Neuronal stem cell (in vitro differentiated cells): ENCODE measurements at regions not wholly inside any gene's neighbourhood (a gene's known extent, or its start where the extent isn't known, plus 50 kb on each side); places are given as distances from the start of the nearest gene placed in this dataset.

Experiments used
- DNase-seq: peaks from one replicate; pipeline ENCODE4 v3.0.0-alpha.2; 2013; ENCODE audit warnings: low spot score
- H2AFZ ChIP-seq: one replicate; pipeline ENCODE4 v1.6.1; 2013; ENCODE audit warnings: mild to moderate bottlenecking, low read length, inconsistent platforms
- H2AK5ac ChIP-seq: 2 replicates; pipeline ENCODE4 v1.6.1; 2013; ENCODE audit warnings: low read depth, mild to moderate bottlenecking, inconsistent platforms, low read length, moderate library complexity, mixed read lengths
- H2BK120ac ChIP-seq: 2 replicates; pipeline ENCODE4 v1.6.1; 2013; ENCODE audit warnings: low read depth, mild to moderate bottlenecking, inconsistent platforms, low read length, moderate library complexity, mixed read lengths
- H2BK12ac ChIP-seq: one replicate; pipeline ENCODE4 v1.6.1; 2013; ENCODE audit warnings: low read length, inconsistent platforms
- H2BK15ac ChIP-seq: 2 replicates; pipeline ENCODE4 v1.6.1; 2013; ENCODE audit warnings: mild to moderate bottlenecking, low read length, inconsistent platforms, mixed read lengths
- H2BK5ac ChIP-seq: one replicate; pipeline ENCODE4 v1.6.1; 2013; ENCODE audit warnings: inconsistent platforms, mild to moderate bottlenecking, low read length, moderate library complexity
- H3K14ac ChIP-seq: one replicate; pipeline ENCODE4 v1.6.1; 2013; ENCODE audit warnings: low read length, inconsistent platforms
- H3K18ac ChIP-seq: 2 replicates; pipeline ENCODE4 v1.6.1; 2013; ENCODE audit warnings: low read length, inconsistent platforms
- H3K23ac ChIP-seq: 2 replicates; pipeline ENCODE4 v1.6.1; 2013; ENCODE audit warnings: low read depth, mild to moderate bottlenecking, mixed read lengths, low read length, inconsistent platforms; ENCODE audit not compliant: poor library complexity
- H3K27ac ChIP-seq: replicated peaks from 3 replicates; pipeline ENCODE4 v1.5.1; 2013; ENCODE audit warnings: low read length, inconsistent platforms
- H3K27me3 ChIP-seq, 3 experiments: 2 replicates each; pipeline ENCODE4 v1.6.1; 2013; ENCODE audit warnings: low read length in 3 of 3, mild to moderate bottlenecking in 2 of 3, inconsistent platforms in 1 of 3, low read depth in 1 of 3, mixed read lengths in 1 of 3, moderate library complexity in 1 of 3; ENCODE audit not compliant: control insufficient read depth in 3 of 3, insufficient read depth in 3 of 3
- H3K36me3 ChIP-seq, 2 donors: replicated peaks in 1 of 2; 2 replicates each; pipeline ENCODE4 v1.6.1; 2013; ENCODE audit warnings: low read length in 2 of 2; ENCODE audit not compliant: control insufficient read depth in 2 of 2, insufficient read depth in 2 of 2
- H3K4ac ChIP-seq: 2 replicates; pipeline ENCODE4 v1.6.1; 2013; ENCODE audit warnings: inconsistent platforms, mild to moderate bottlenecking, low read length, moderate library complexity
- H3K4me1 ChIP-seq, 2 donors: 1 replicate in 1 of 2; 2 replicates in 1 of 2; pipeline ENCODE4 v1.6.1; 2013; ENCODE audit warnings: low read length in 2 of 2, low read depth in 1 of 2; ENCODE audit not compliant: control insufficient read depth in 2 of 2, insufficient read depth in 1 of 2
- H3K4me2 ChIP-seq: one replicate; pipeline ENCODE4 v1.6.1; 2013; ENCODE audit warnings: mild to moderate bottlenecking, low read length, inconsistent platforms; ENCODE audit not compliant: insufficient read depth, poor library complexity, severe bottlenecking
- H3K4me3 ChIP-seq, 2 donors: 2 replicates each; pipeline ENCODE4 v1.5.1; 2013; ENCODE audit warnings: low read length in 2 of 2, mild to moderate bottlenecking in 2 of 2, inconsistent platforms in 1 of 2, moderate library complexity in 1 of 2
- H3K79me1 ChIP-seq: one replicate; pipeline ENCODE4 v1.6.1; 2013; ENCODE audit warnings: low read depth, mild to moderate bottlenecking, inconsistent platforms, low read length, moderate library complexity
- H3K9ac ChIP-seq: one replicate; pipeline ENCODE4 v1.6.1; 2013; ENCODE audit warnings: mild to moderate bottlenecking, low read depth, low read length, inconsistent platforms; ENCODE audit not compliant: poor library complexity
- H3K9me3 ChIP-seq, 2 donors: replicated peaks in 1 of 2; 2 replicates each; pipeline versions ENCODE3 to v1.6.1; 2013; ENCODE audit warnings: low read length in 2 of 2, mild to moderate bottlenecking in 2 of 2, inconsistent platforms in 1 of 2, low read depth in 1 of 2, mixed read lengths in 1 of 2, moderate library complexity in 1 of 2; ENCODE audit not compliant: control insufficient read depth in 2 of 2, insufficient read depth in 1 of 2
- H4K8ac ChIP-seq: one replicate; pipeline ENCODE4 v1.6.1; 2013; ENCODE audit warnings: low read depth, mild to moderate bottlenecking, inconsistent platforms, low read length, moderate library complexity
- H4K91ac ChIP-seq: one replicate; pipeline ENCODE4 v1.6.1; 2013; ENCODE audit warnings: low read length, low read depth, mild to moderate bottlenecking, inconsistent platforms; ENCODE audit not compliant: poor library complexity
- WGBS, 2 donors: extraction: QIAGEN DNeasy Blood & Tissue Kit; methylation state at CpG; one replicate each; pipeline ENCODE4 v1.1.7; 2013; ENCODE audit warnings: missing lambda C conversion rate in 2 of 2, mixed read lengths in 1 of 2; ENCODE audit not compliant: insufficient read length in 2 of 2, insufficient replicate concordance in 1 of 2; ENCODE audit errors: extremely low coverage in 2 of 2; 5-methylcytosine and 5-hydroxymethylcytosine counted together

DNA sequence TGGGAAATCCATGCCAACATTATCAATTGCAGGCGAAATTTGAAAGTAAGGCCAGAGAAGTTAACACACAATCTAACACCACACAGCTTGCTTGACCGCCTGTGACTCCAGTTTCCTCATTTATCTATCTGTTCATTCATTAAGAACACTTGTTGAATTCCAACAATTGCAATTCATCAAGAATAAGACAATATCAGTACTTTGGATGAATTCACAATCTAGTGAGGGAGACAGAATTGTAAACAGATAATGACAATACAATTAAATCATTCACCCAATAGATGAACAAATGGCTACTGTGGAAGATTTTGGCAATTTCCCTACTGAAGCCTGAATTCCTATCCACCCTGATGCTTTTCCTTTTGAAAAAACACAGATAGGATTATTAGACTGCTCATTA is 181.6 kb downstream of the TRIM36 start:
- no CpG with 5 or more reads among the region's 2 CpGs for WGBS, 2 donors
- Histone ChIP-seq H3K79me1 (no peaks in the 10 kb centered on the region), H3K9me3 (no peaks in the 10 kb centered on the region), H4K8ac (no peak overlapping the region), H2BK5ac (no peak overlapping the region), H3K4ac (no peak overlapping the region), H3K27ac (no peak overlapping the region), H3K9ac (no peak overlapping the region), H2AK5ac (no peak overlapping the region), H3K4me3 (no peak overlapping the region), H2BK15ac (no peak overlapping the region), H4K91ac (no peak overlapping the region), H3K4me2 (no peak overlapping the region), H3K36me3 (no peaks in the 10 kb centered on the region), H3K23ac (no peak overlapping the region), H3K14ac (no peak overlapping the region), H2AFZ (no peak overlapping the region), H3K18ac (no peak overlapping the region), H2BK120ac (no peak overlapping the region), H3K4me1 (no peaks in the 10 kb centered on the region), H3K27me3 (no peaks in the 10 kb centered on the region), H2BK12ac (no peak overlapping the region)
- no peak for DNase-seq

DNA sequence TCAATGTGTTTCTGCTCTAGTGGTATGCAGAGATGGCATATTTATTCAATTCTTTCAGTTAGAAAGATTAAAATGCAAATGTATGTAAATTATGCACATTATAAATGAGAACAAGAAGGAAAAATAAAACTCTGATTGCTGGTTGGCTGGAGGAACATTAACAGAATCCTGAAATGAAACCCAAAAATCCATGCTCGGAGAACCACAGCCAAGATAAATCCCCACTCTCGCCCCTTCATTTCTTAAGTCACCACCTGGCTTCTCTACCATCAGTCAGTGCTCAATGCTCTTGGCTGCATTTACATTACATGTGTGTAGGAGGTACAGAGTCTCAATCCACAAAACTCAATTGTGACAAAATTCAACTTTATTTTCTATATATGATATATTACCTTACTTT is 184.9 kb downstream of the TRIM36 start:
- no CpG with 5 or more reads among the region's 2 CpGs for whole genome bisulfite sequencing, 2 donors
- Histone ChIP-seq H3K4me3 (no peak overlapping the region), H4K91ac (no peak overlapping the region), H3K23ac (no peak overlapping the region), H2AFZ (no peak overlapping the region), H2BK12ac (no peak overlapping the region), H2AK5ac (no peak overlapping the region), H3K36me3 (no peaks in the 10 kb centered on the region), H3K27me3 (no peaks in the 10 kb centered on the region), H3K14ac (no peak overlapping the region), H3K9ac (no peak overlapping the region), H4K8ac (no peak overlapping the region), H3K4me2 (no peak overlapping the region), H2BK120ac (no peak overlapping the region), H3K79me1 (no peaks in the 10 kb centered on the region), H3K4ac (no peak overlapping the region), H3K4me1 (no peaks in the 10 kb centered on the region), H3K27ac (no peak overlapping the region), H2BK15ac (no peak overlapping the region), H2BK5ac (no peak overlapping the region), H3K18ac (no peak overlapping the region), H3K9me3 (no peaks in the 10 kb centered on the region)
- no peak for DNase-seq

DNA sequence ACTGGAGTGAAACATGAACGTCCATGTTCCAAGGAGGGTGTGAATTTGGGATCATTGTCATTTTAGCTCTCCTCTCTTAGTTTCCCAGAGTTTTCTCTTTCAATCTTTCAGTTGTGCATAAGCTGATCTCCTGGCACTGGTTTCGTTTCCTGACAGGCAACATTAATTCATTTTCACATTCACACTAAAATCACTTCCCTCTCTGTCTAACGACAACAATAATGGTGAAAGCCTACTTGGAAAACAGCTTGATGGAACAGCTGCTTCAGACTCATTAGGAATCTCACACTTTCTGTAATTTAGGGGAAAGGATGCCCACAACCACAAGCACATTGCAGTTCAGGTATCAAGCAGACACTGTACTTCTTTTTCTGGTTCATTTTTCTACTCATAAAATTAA is 188.6 kb downstream of the TRIM36 start:
- no peak overlapping the region for H2BK15ac ChIP-seq
- H3K4me3 ChIP-seq = no peak overlapping the region
- H3K36me3 ChIP-seq = no peaks in the 10 kb centered on the region
- no peak overlapping the region for H2AK5ac ChIP-seq
- no peak overlapping the region for H2BK5ac ChIP-seq
- H3K27me3 ChIP-seq = no peaks in the 10 kb centered on the region
- H3K23ac ChIP-seq = no peak overlapping the region
- no peak overlapping the region for H3K4me2 ChIP-seq
- no peak overlapping the region for H2BK12ac ChIP-seq
- no peak overlapping the region for H3K9ac ChIP-seq
- no peak overlapping the region for H3K27ac ChIP-seq
- H3K4me1 ChIP-seq = no peaks in the 10 kb centered on the region
- no peak overlapping the region for H3K4ac ChIP-seq
- H4K8ac ChIP-seq = no peak overlapping the region
- WGBS, 2 donors = no CpG with 5 or more reads among the region's 3 CpGs
- no peak overlapping the region for H4K91ac ChIP-seq
- H2AFZ ChIP-seq = no peak overlapping the region
- no peak overlapping the region for H2BK120ac ChIP-seq
- no peak overlapping the region for H3K14ac ChIP-seq
- no peak for DNase-seq
- no peaks in the 10 kb centered on the region for H3K9me3 ChIP-seq
- no peak overlapping the region for H3K18ac ChIP-seq
- H3K79me1 ChIP-seq = no peaks in the 10 kb centered on the region

DNA sequence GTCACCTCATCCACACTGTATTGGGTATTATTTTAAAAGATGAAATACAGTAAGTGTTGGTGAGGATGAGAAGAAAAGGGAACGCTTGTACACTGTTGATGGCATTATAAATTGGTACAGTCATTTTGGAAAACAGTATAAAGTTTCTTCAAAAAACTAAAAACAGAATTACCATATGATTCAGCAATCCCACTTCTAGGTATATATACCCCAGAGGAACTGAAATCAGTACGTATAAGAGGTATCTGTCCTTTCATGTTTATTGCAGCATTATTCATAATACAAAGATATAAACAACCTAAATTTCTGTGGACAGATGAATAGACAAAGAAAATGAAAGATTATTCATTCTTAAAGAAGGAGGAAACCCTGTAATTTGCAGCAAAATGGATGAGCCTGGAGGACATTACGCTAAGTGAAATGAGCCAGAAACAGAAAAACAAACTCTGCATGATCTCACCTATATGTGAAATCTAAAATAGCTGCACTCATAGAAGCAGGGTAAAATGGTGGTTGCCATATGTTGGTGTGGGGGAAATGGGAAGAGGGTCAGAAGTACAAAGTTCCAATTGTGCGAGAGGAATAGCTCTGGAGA is 191.6 kb downstream of the TRIM36 start:
- Histone ChIP-seq H2BK120ac (no peak overlapping the region), H3K9ac (no peak overlapping the region), H3K23ac (no peak overlapping the region), H3K27ac (no peak overlapping the region), H2BK5ac (no peak overlapping the region), H2AK5ac (no peak overlapping the region), H3K18ac (no peak overlapping the region), H3K36me3 (no peaks in the 10 kb centered on the region), H2BK12ac (no peak overlapping the region), H3K4me2 (no peak overlapping the region), H2AFZ (no peak overlapping the region), H3K4me3 (no peak overlapping the region), H2BK15ac (no peak overlapping the region), H3K79me1 (no peaks in the 10 kb centered on the region), H3K4ac (no peak overlapping the region), H3K14ac (no peak overlapping the region), H4K91ac (no peak overlapping the region), H4K8ac (no peak overlapping the region), H3K27me3 (no peaks in the 10 kb centered on the region), H3K9me3 (no peaks in the 10 kb centered on the region), H3K4me1 (no peaks in the 10 kb centered on the region)
- no peak for DNase-seq
- WGBS, 2 donors = no CpG with 5 or more reads among the region's 4 CpGs
